Activated naive CD8-positive, alpha-beta T cell treated with anti-CD3 and anti-CD28 coated beads, Interleukin-2, amount 50 U/mL, for 16 hours (primary cell): ENCODE measurements at regions not wholly inside any gene's neighbourhood (a gene's known extent, or its start where the extent isn't known, plus 50 kb on each side); places are given as distances from the start of the nearest gene placed in this dataset.

Experiments
- DNase-seq: peaks from one replicate; pipeline ENCODE4 v3.0.0-alpha.2; 2020; ENCODE audit warnings: low read depth, low spot score

GRCh38 chr1:83734420-83734819 is 264.5 kb downstream of the TTLL7 start:
- no peak for DNase-seq

- no peak for DNase-seq
Measured at GRCh38 chr1:83725735-83726360, 273.1 kb downstream of the TTLL7 start.

- no peak for DNase-seq
Measured at GRCh38 chr1:83718338-83718737, 280.6 kb downstream of the TTLL7 start.

GRCh38 chr1:83717785-83718184 is 281.1 kb downstream of the TTLL7 start:
- no peak for DNase-seq

- no peak for DNase-seq
Measured at GRCh38 chr1:83716641-83717040, 282.3 kb downstream of the TTLL7 start.

GRCh38 chr1:83715550-83715949 is 283.4 kb downstream of the TTLL7 start:
- no peak for DNase-seq

GRCh38 chr1:83709662-83710061 is 289.3 kb downstream of the TTLL7 start:
- DNase-seq = no peak

- no peak for DNase-seq
Measured at GRCh38 chr1:83706354-83706938, 292.5 kb downstream of the TTLL7 start.

- no peak for DNase-seq
Measured at GRCh38 chr1:83705091-83705490, 293.8 kb downstream of the TTLL7 start.

- DNase-seq = no peak
Measured at GRCh38 chr1:83704350-83704749, 294.6 kb downstream of the TTLL7 start.

- no peak for DNase-seq
Measured at GRCh38 chr1:83702356-83702755, 296.6 kb downstream of the TTLL7 start.

GRCh38 chr1:83701355-83701754 is 297.6 kb downstream of the TTLL7 start:
- no peak for DNase-seq

- no peak for DNase-seq
Measured at GRCh38 chr1:83698644-83699043, 300.3 kb downstream of the TTLL7 start.

- DNase-seq = no peak
Measured at GRCh38 chr1:83697961-83698360, 301.0 kb downstream of the TTLL7 start.

- no peak for DNase-seq
Measured at GRCh38 chr1:83697220-83697619, 301.7 kb downstream of the TTLL7 start.

- no peak for DNase-seq
Measured at GRCh38 chr1:83694449-83694848, 304.5 kb downstream of the TTLL7 start.

- no peak for DNase-seq
Measured at GRCh38 chr1:83693427-83694126, 305.4 kb downstream of the TTLL7 start.

- no peak for DNase-seq
Measured at GRCh38 chr1:83692524-83693381, 306.2 kb downstream of the TTLL7 start.

- no peak for DNase-seq
Measured at GRCh38 chr1:83691953-83692500, 306.9 kb downstream of the TTLL7 start.

- no peak for DNase-seq
Measured at GRCh38 chr1:83689921-83690868, 308.7 kb downstream of the TTLL7 start.

GRCh38 chr1:83682132-83682531 is 316.8 kb downstream of the TTLL7 start:
- no peak for DNase-seq
